ENCODE measurements at regions not wholly inside any gene's neighbourhood (a gene's known extent, or its start where the extent isn't known, plus 50 kb on each side); places are given as distances from the start of the nearest gene placed in this dataset.

DNA sequence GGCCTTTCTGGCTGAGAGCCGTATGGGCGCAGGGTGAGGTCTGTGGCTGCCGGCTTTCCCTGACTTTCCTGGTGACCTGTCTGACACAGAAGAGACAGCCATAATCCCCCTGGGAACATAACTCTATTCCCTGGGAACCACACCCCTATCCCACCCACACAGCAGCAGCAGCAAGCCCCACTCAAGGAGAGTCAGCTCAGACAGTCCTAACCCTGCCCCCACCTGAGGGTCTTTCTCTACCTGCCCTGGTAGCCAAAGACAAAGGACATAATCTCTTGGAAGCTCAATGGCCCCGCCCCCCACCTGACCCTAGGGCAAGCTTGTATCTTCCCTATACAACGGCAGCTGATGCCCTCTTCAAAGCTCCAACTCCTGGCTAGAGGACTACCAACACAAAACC, 74.6 kb downstream of the PABPC4L start:
- TF ChIP-seq, protein P1, sequence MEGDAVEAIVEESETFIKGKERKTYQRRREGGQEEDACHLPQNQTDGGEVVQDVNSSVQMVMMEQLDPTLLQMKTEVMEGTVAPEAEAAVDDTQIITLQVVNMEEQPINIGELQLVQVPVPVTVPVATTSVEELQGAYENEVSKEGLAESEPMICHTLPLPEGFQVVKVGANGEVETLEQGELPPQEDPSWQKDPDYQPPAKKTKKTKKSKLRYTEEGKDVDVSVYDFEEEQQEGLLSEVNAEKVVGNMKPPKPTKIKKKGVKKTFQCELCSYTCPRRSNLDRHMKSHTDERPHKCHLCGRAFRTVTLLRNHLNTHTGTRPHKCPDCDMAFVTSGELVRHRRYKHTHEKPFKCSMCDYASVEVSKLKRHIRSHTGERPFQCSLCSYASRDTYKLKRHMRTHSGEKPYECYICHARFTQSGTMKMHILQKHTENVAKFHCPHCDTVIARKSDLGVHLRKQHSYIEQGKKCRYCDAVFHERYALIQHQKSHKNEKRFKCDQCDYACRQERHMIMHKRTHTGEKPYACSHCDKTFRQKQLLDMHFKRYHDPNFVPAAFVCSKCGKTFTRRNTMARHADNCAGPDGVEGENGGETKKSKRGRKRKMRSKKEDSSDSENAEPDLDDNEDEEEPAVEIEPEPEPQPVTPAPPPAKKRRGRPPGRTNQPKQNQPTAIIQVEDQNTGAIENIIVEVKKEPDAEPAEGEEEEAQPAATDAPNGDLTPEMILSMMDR (IDR thresholded peaks at IDR 0.05), result no peak
- TF ChIP-seq POLR2A (IDR thresholded peaks at IDR 0.05), result no peak
- no peak for TF ChIP-seq POLR2AphosphoS5 (IDR thresholded peaks at IDR 0.05)
